ENCODE measurements at regions not wholly inside any gene's neighbourhood (a gene's known extent, or its start where the extent isn't known, plus 50 kb on each side); places are given as distances from the start of the nearest gene placed in this dataset.

GRCh38 chr3:113096188-113096892 lies 105.6 kb downstream of the GTPBP8 start:
- DNase-seq: no peak

GRCh38 chr3:113097960-113098447 lies 107.2 kb downstream of the GTPBP8 start:
- DNase-seq: no peak

GRCh38 chr3:113100063-113100462 lies 109.3 kb downstream of the GTPBP8 start:
- DNase-seq: no peak

GRCh38 chr3:113103588-113103987 lies 107.8 kb upstream of the BOC start:
- no peak for DNase-seq

- no peak for DNase-seq
Measured at GRCh38 chr3:113104357-113105092, 106.8 kb upstream of the BOC start.

- no peak for DNase-seq
Measured at GRCh38 chr3:113105093-113105449, 106.3 kb upstream of the BOC start.

GRCh38 chr3:113105966-113106660 lies 105.2 kb upstream of the BOC start:
- DNase-seq: no peak

GRCh38 chr3:113110267-113110666 lies 101.1 kb upstream of the BOC start:
- no peak for DNase-seq

- peak; percentile 8 for DNase-seq
Measured at GRCh38 chr3:113111011-113111707, 100.2 kb upstream of the BOC start.

GRCh38 chr3:113113361-113113760 lies 98.0 kb upstream of the BOC start:
- no peak for DNase-seq

- DNase-seq: no peak
Measured at GRCh38 chr3:113117511-113118234, 93.7 kb upstream of the BOC start.

- no peak for DNase-seq
Measured at GRCh38 chr3:113118336-113118735, 93.0 kb upstream of the BOC start.

- no peak for DNase-seq
Measured at GRCh38 chr3:113124256-113124830, 87.0 kb upstream of the BOC start.

GRCh38 chr3:113125951-113126350 lies 85.4 kb upstream of the BOC start:
- no peak for DNase-seq

GRCh38 chr3:113128386-113129015 lies 82.9 kb upstream of the BOC start:
- no peak for DNase-seq

GRCh38 chr3:113129168-113129567 lies 82.2 kb upstream of the BOC start:
- DNase-seq: no peak

GRCh38 chr3:113132571-113132996 lies 78.8 kb upstream of the BOC start:
- DNase-seq: no peak

GRCh38 chr3:113133140-113133539 lies 78.2 kb upstream of the BOC start:
- no peak for DNase-seq

GRCh38 chr3:113136071-113136470 lies 75.3 kb upstream of the BOC start:
- peak; percentile 2 for DNase-seq

- no peak for DNase-seq
Measured at GRCh38 chr3:113136544-113136943, 74.8 kb upstream of the BOC start.

Data from CD4-positive, alpha-beta T cell treated with Interleukin-12 subunit alpha and Interleukin-12 subunit beta, for 1 hour (primary cell).